ENCODE measurements at regions not wholly inside any gene's neighbourhood (a gene's known extent, or its start where the extent isn't known, plus 50 kb on each side); places are given as distances from the start of the nearest gene placed in this dataset.

GRCh38 chr3:113138839-113139743 lies 72.3 kb upstream of the BOC start:
- DNase-seq (ENCODE audit: low read depth in 1 of 2, low spot score in 1 of 2), result no peak
- Histone ChIP-seq H3K9me3 (ENCODE audit: low read depth) (no peaks in the 10 kb centered on the region), H3K27ac (no peak overlapping the region), H3K27me3 (no peaks in the 10 kb centered on the region), H3K4me3 (no peak overlapping the region), H3K36me3 (no peaks in the 10 kb centered on the region), H3K4me1 (ENCODE audit: low read depth) (no peaks in the 10 kb centered on the region)
- TF ChIP-seq, protein P1, sequence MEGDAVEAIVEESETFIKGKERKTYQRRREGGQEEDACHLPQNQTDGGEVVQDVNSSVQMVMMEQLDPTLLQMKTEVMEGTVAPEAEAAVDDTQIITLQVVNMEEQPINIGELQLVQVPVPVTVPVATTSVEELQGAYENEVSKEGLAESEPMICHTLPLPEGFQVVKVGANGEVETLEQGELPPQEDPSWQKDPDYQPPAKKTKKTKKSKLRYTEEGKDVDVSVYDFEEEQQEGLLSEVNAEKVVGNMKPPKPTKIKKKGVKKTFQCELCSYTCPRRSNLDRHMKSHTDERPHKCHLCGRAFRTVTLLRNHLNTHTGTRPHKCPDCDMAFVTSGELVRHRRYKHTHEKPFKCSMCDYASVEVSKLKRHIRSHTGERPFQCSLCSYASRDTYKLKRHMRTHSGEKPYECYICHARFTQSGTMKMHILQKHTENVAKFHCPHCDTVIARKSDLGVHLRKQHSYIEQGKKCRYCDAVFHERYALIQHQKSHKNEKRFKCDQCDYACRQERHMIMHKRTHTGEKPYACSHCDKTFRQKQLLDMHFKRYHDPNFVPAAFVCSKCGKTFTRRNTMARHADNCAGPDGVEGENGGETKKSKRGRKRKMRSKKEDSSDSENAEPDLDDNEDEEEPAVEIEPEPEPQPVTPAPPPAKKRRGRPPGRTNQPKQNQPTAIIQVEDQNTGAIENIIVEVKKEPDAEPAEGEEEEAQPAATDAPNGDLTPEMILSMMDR (IDR thresholded peaks at IDR 0.05; ENCODE audit: low read depth, low read length), result no peak

- no peak for DNase-seq (ENCODE audit: low read depth in 1 of 2, low spot score in 1 of 2)
- peaks cover 3% of the 10 kb centered on the region for H3K4me1 ChIP-seq (ENCODE audit: low read depth)
- TF ChIP-seq, protein P1 (IDR thresholded peaks at IDR 0.05; ENCODE audit: low read depth, low read length), result no peak
- H3K4me3 ChIP-seq, result no peak overlapping the region
- no peaks in the 10 kb centered on the region for H3K27me3 ChIP-seq
- no peaks in the 10 kb centered on the region for H3K36me3 ChIP-seq
- no peak overlapping the region for H3K27ac ChIP-seq
- no peaks in the 10 kb centered on the region for H3K9me3 ChIP-seq (ENCODE audit: low read depth)
Measured at GRCh38 chr3:113140876-113141275, 70.5 kb upstream of the BOC start.

- H3K4me3 ChIP-seq, result no peak overlapping the region
- no peaks in the 10 kb centered on the region for H3K27me3 ChIP-seq
- no peaks in the 10 kb centered on the region for H3K36me3 ChIP-seq
- no peak for DNase-seq (ENCODE audit: low read depth in 1 of 2, low spot score in 1 of 2)
- peaks cover 7% of the 10 kb centered on the region for H3K4me1 ChIP-seq (ENCODE audit: low read depth)
- TF ChIP-seq, protein P1 (IDR thresholded peaks at IDR 0.05; ENCODE audit: low read depth, low read length), result no peak
- no peak overlapping the region for H3K27ac ChIP-seq
- no peaks in the 10 kb centered on the region for H3K9me3 ChIP-seq (ENCODE audit: low read depth)
Measured at GRCh38 chr3:113141543-113141942, 69.8 kb upstream of the BOC start.

- no peaks in the 10 kb centered on the region for H3K36me3 ChIP-seq
- H3K27me3 ChIP-seq, result no peaks in the 10 kb centered on the region
- no peaks in the 10 kb centered on the region for H3K9me3 ChIP-seq (ENCODE audit: low read depth)
- TF ChIP-seq, protein P1 (IDR thresholded peaks at IDR 0.05; ENCODE audit: low read depth, low read length), result no peak
- H3K27ac ChIP-seq, result no peak overlapping the region
- peaks cover 7% of the 10 kb centered on the region for H3K4me1 ChIP-seq (ENCODE audit: low read depth)
- DNase-seq (ENCODE audit: low read depth in 1 of 2, low spot score in 1 of 2), result no peak
- H3K4me3 ChIP-seq, result no peak overlapping the region
Measured at GRCh38 chr3:113142476-113142875, 68.9 kb upstream of the BOC start.

DNA sequence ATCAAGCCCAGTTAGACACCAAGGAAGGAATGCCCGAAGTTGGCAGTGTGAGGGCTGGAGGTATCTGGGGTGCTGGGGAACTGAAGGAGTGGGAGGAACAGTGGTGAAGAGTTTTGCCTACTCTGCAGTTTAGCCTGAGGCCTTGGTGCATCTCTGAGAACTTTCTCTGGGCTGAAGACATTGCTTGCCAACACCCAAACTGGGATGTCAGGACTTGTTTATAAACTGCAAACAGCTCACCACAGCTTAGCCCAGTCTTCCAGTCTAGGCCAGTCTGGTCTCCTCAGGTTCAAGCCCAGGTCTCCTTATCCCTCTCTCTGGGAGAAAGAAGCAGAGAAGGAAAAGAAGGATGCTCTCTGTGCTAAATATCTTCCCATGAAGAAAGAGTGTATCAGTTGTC lies 68.0 kb upstream of the BOC start:
- Histone ChIP-seq H3K27me3 (no peaks in the 10 kb centered on the region), H3K9me3 (ENCODE audit: low read depth) (no peaks in the 10 kb centered on the region), H3K4me3 (no peak overlapping the region), H3K27ac (no peak overlapping the region), H3K4me1 (ENCODE audit: low read depth) (peaks cover 7% of the 10 kb centered on the region), H3K36me3 (no peaks in the 10 kb centered on the region)
- DNase-seq (ENCODE audit: low read depth in 1 of 2, low spot score in 1 of 2), result no peak
- TF ChIP-seq, protein P1 (IDR thresholded peaks at IDR 0.05; ENCODE audit: low read depth, low read length), result no peak

Data from cardiac muscle cell (in vitro differentiated cells and primary cell).